CD4-positive, alpha-beta T cell (primary cell): ENCODE measurements at regions not wholly inside any gene's neighbourhood (a gene's known extent, or its start where the extent isn't known, plus 50 kb on each side); places are given as distances from the start of the nearest gene placed in this dataset.

Source experiments
- ATAC-seq: fragments of 200-7000 bp; cut with Tn5 transposase; one replicate; pipeline ENCODE4 v1.10.0; 2022; ENCODE audit warnings: mild to moderate bottlenecking; ENCODE audit not compliant: poor library complexity
- CTCF ChIA-PET: fragments of 350-600 bp; sonication (Branson Sonifier 250); formaldehyde crosslinking; loops from one replicate; lab custom pipeline; 2021; ENCODE audit warnings: antibody characterized with exemption, inconsistent platforms; lab: Charles Lee
- POLR2A ChIA-PET: fragments of 350-600 bp; sonication (Branson Sonifier 250); formaldehyde crosslinking; loops from one replicate; lab custom pipeline; 2021; ENCODE audit warnings: antibody characterized with exemption, inconsistent platforms; lab: Charles Lee
- DNase-seq, 14 experiments: peaks; one replicate each; pipeline ENCODE4 v3.0.0-alpha.2; 2013 to 2020; ENCODE audit warnings: mixed read lengths in 2 of 14
- H3K27ac ChIP-seq, 2 donors: one replicate each; pipeline versions ENCODE4 v1.5.1 to v1.7.0; 2013; ENCODE audit warnings: low read length in 2 of 2, low read depth in 1 of 2, mild to moderate bottlenecking in 1 of 2
- H3K27me3 ChIP-seq, 2 experiments: 1 replicate in 1 of 2; 2 replicates in 1 of 2; pipeline versions ENCODE4 v1.6.1 to v1.7.0; 2013; ENCODE audit warnings: low read length in 2 of 2, control low read depth in 1 of 2, mild to moderate bottlenecking in 1 of 2, moderate library complexity in 1 of 2; ENCODE audit not compliant: insufficient read depth in 2 of 2, control insufficient read depth in 1 of 2
- H3K36me3 ChIP-seq: one replicate; pipeline ENCODE4 v1.6.1; 2013; ENCODE audit warnings: low read length, control low read depth; ENCODE audit not compliant: insufficient read depth
- H3K4me1 ChIP-seq: one replicate; pipeline ENCODE4 v1.6.1; 2013; ENCODE audit warnings: low read length, control low read depth; ENCODE audit not compliant: insufficient read depth
- H3K4me3 ChIP-seq: one replicate; pipeline ENCODE4 v1.5.1; 2013; ENCODE audit warnings: mild to moderate bottlenecking, low read length, moderate library complexity
- H3K9me3 ChIP-seq, 2 experiments: 1 replicate in 1 of 2; 2 replicates in 1 of 2; pipeline versions ENCODE4 v1.6.1 to v1.7.0; 2013; ENCODE audit warnings: low read length in 2 of 2, mild to moderate bottlenecking in 2 of 2, control low read depth in 1 of 2, moderate library complexity in 1 of 2; ENCODE audit not compliant: control insufficient read depth in 1 of 2, insufficient read depth in 1 of 2
- H3K27ac Mint-ChIP-seq: one replicate; pipeline ENCODE4 v1.8.0; 2020; ENCODE audit warnings: mixed read lengths
- H3K27me3 Mint-ChIP-seq: one replicate; pipeline ENCODE4 v1.8.0; 2021; ENCODE audit warnings: mixed read lengths
- H3K36me3 Mint-ChIP-seq: one replicate; pipeline ENCODE4 v1.8.0; 2021; ENCODE audit warnings: low read depth, mixed read lengths
- H3K4me1 Mint-ChIP-seq: one replicate; pipeline ENCODE4 v1.8.0; 2021; ENCODE audit warnings: low read depth, mixed read lengths
- H3K4me3 Mint-ChIP-seq: one replicate; pipeline ENCODE4 v1.8.0; 2020; ENCODE audit warnings: mild to moderate bottlenecking, mixed read lengths
- H3K9me3 Mint-ChIP-seq: one replicate; pipeline ENCODE4 v1.8.0; 2020; ENCODE audit warnings: mixed read lengths
- CTCF ChIP-seq: fragments of 200-600 bp; IDR thresholded peaks from one replicate; pipeline ENCODE4 v1.8.0; 2022; ENCODE audit warnings: antibody characterized with exemption, mild to moderate bottlenecking
- intact Hi-C, 2 experiments: fragments of 100-400 bp; cut with DNase I in 1 of 2; cut with micrococcal nuclease in 1 of 2; formaldehyde crosslinking; loops; one replicate each; pipeline versions ENCODE4 v1.15.1 to v1.9.0; 2023 to 2025; cut with DNase I, micrococcal nuclease

- Histone ChIP-seq H3K9me3 (no peaks in the 10 kb centered on the region), H3K27ac (peak overlapping the region in 1 of 2 donors; percentile 79), H3K4me1 (peaks cover 21% of the 10 kb centered on the region), H3K4me3 (no peak overlapping the region), H3K27me3 (no peaks in the 10 kb centered on the region), H3K36me3 (no peaks in the 10 kb centered on the region)
- Mint-ChIP-seq H3K27ac (peak overlapping the region; percentile 75), H3K9me3 (no peaks in the 10 kb centered on the region), H3K4me1 (peaks cover 44% of the 10 kb centered on the region), H3K36me3 (no peaks in the 10 kb centered on the region), H3K4me3 (peak overlapping the region; percentile 45), H3K27me3 (no peaks in the 10 kb centered on the region)
- no peak for TF ChIP-seq CTCF
- ATAC-seq (no peak), DNase-seq (peak in 1 of 14 experiments; percentile 15)
- ChIA-PET CTCF (no interaction called here), POLR2A (no interaction called here)
- intact Hi-C loops, result loop anchor here in 1 of 2 experiments (5.0 kb wide), 1 partner anchor 59 kb away; no protein-coding TSS in a partner anchor
Measured at GRCh38 chr2:102081606-102082005, 60.9 kb upstream of the IL1R1 start.

GRCh38 chr2:102082571-102083392 lies 59.8 kb upstream of the IL1R1 start:
- Mint-ChIP-seq H3K4me3 (peak overlapping the region; percentile 77), H3K9me3 (no peaks in the 10 kb centered on the region)
- intact Hi-C loops, result loop anchor here in 1 of 2 experiments (5.0 kb wide), 1 partner anchor 60 kb away; no protein-coding TSS in a partner anchor

GRCh38 chr2:102083393-102083703 lies 59.2 kb upstream of the IL1R1 start:
- H3K4me1 ChIP-seq, result peaks cover 21% of the 10 kb centered on the region
- peaks cover 44% of the 10 kb centered on the region for H3K4me1 Mint-ChIP-seq
- ChIA-PET CTCF (no interaction called here), POLR2A (interaction anchor here (0.6 to 1.5 kb wide), 6 partner anchors 9 to 157 kb away, joined by 3 to 9 read pairs (median 6); no protein-coding TSS in a partner anchor)
- peak overlapping the region; percentile 44 to 79 for H3K27ac ChIP-seq
- no peak for TF ChIP-seq CTCF
- intact Hi-C loops, result loop anchor here in 1 of 2 experiments (5.0 kb wide), 1 partner anchor 61 kb away; no protein-coding TSS in a partner anchor
- H3K36me3 Mint-ChIP-seq, result no peaks in the 10 kb centered on the region
- no peaks in the 10 kb centered on the region for H3K9me3 Mint-ChIP-seq
- no peaks in the 10 kb centered on the region for H3K27me3 Mint-ChIP-seq
- no peak for DNase-seq
- no peak for ATAC-seq
- H3K27ac Mint-ChIP-seq, result peak overlapping the region; percentile 86
- no peak overlapping the region for H3K4me3 ChIP-seq
- no peaks in the 10 kb centered on the region for H3K27me3 ChIP-seq
- no peaks in the 10 kb centered on the region for H3K36me3 ChIP-seq
- no peak overlapping the region for H3K4me3 Mint-ChIP-seq
- H3K9me3 ChIP-seq, result no peaks in the 10 kb centered on the region

More at GRCh38 chr2:102082571-102083392, 59.8 kb upstream of the IL1R1 start:
- ATAC-seq (peak; percentile 80), DNase-seq (peak in 9 of 14 experiments; percentile 3 to 80 (median 19))
- Histone ChIP-seq H3K27ac (peak overlapping the region; percentile 44 to 79), H3K4me1 (peaks cover 21% of the 10 kb centered on the region), H3K36me3 (no peaks in the 10 kb centered on the region), H3K27me3 (no peaks in the 10 kb centered on the region), H3K9me3 (no peaks in the 10 kb centered on the region), H3K4me3 (peak overlapping the region; percentile 36)
- TF ChIP-seq CTCF, result no peak
- Mint-ChIP-seq H3K27ac (peak overlapping the region; percentile 86), H3K4me1 (peaks cover 44% of the 10 kb centered on the region), H3K36me3 (no peaks in the 10 kb centered on the region), H3K27me3 (no peaks in the 10 kb centered on the region)
- POLR2A ChIA-PET, result interaction anchor here (0.6 to 1.5 kb wide), 8 partner anchors 10 to 158 kb away, joined by 3 to 9 read pairs (median 4); no protein-coding TSS in a partner anchor
- CTCF ChIA-PET, result no interaction called here
